B cell (primary cell): ENCODE measurements at regions not wholly inside any gene's neighbourhood (a gene's known extent, or its start where the extent isn't known, plus 50 kb on each side); places are given as distances from the start of the nearest gene placed in this dataset.

Experiments used
- ATAC-seq: fragments of 200-7000 bp; cut with Tn5 transposase; one replicate; pipeline ENCODE4 v1.10.0; 2021; ENCODE audit warnings: low read depth, mild to moderate bottlenecking, moderate number of reproducible peaks, moderate library complexity
- CTCF ChIA-PET: fragments of 350-600 bp; sonication (Branson Sonifier 250); formaldehyde crosslinking; loops from one replicate; lab custom pipeline; 2021; ENCODE audit warnings: antibody characterized with exemption, inconsistent platforms; lab: Charles Lee
- POLR2A ChIA-PET: fragments of 350-600 bp; sonication (Branson Sonifier 250); formaldehyde crosslinking; loops from one replicate; lab custom pipeline; 2021; ENCODE audit warnings: antibody characterized with exemption; lab: Charles Lee
- DNase-seq: peaks from one replicate; pipeline ENCODE4 v3.0.0; 2013
- H2AFZ ChIP-seq: 2 replicates; pipeline ENCODE4 v1.6.1; 2012; ENCODE audit warnings: mild to moderate bottlenecking, low read depth, low read length; ENCODE audit not compliant: insufficient read depth, poor library complexity, severe bottlenecking
- H3K27ac ChIP-seq, 2 donors: 1 replicate in 1 of 2; 2 replicates in 1 of 2; pipeline ENCODE4 v1.5.1; 2012 to 2013; ENCODE audit warnings: low read length in 2 of 2, mild to moderate bottlenecking in 2 of 2, moderate library complexity in 1 of 2
- H3K27me3 ChIP-seq, 4 experiments: fragments of 200-600 bp in 1 of 4; sonication (generic) in 1 of 4; replicated peaks in 1 of 4; 1 replicate in 2 of 4; 2 replicates in 2 of 4; pipeline versions ENCODE4 v1.6.1 to v1.7.0; 2013 to 2016; ENCODE audit warnings: low read length in 3 of 4, mild to moderate bottlenecking in 2 of 4, mixed read lengths in 1 of 4, moderate library complexity in 1 of 4; ENCODE audit not compliant: insufficient read depth in 4 of 4, control insufficient read depth in 3 of 4; ENCODE audit errors: control extremely low read depth in 1 of 4
- H3K36me3 ChIP-seq, 2 experiments: replicated peaks in 1 of 2; 1 replicate in 1 of 2; 2 replicates in 1 of 2; pipeline versions ENCODE4 v1.6.1 to v1.7.1; 2013; ENCODE audit warnings: low read length in 1 of 2; ENCODE audit not compliant: insufficient read depth in 2 of 2, control insufficient read depth in 1 of 2; ENCODE audit errors: control extremely low read depth in 1 of 2, extremely low read depth in 1 of 2
- H3K4me1 ChIP-seq, 2 donors: fragments of 200-600 bp in 1 of 2; sonication (generic) in 1 of 2; 1 replicate in 1 of 2; 2 replicates in 1 of 2; pipeline versions ENCODE4 v1.5.1 to v1.6.1; 2013 to 2017; ENCODE audit warnings: low read length in 2 of 2; ENCODE audit not compliant: control insufficient read depth in 2 of 2, insufficient read depth in 2 of 2
- H3K4me2 ChIP-seq: replicated peaks from 2 replicates; pipeline ENCODE3; 2012; ENCODE audit warnings: mild to moderate bottlenecking, low read depth, low read length; ENCODE audit not compliant: poor library complexity, severe bottlenecking
- H3K4me3 ChIP-seq, 5 experiments: fragments of 200-600 bp in 1 of 5; sonication (generic) in 1 of 5; 1 replicate in 3 of 5; 2 replicates in 2 of 5; pipeline versions ENCODE4 v1.5.1 to v1.7.0; 2011 to 2016; ENCODE audit warnings: low read length in 4 of 5, mild to moderate bottlenecking in 4 of 5, low read depth in 2 of 5, control low read depth in 1 of 5, moderate library complexity in 1 of 5; ENCODE audit not compliant: insufficient read depth in 1 of 5; ENCODE audit errors: control extremely low read depth in 1 of 5, extremely low read depth in 1 of 5
- H3K79me2 ChIP-seq: fragments of 200-600 bp; sonication (generic); one replicate; pipeline ENCODE4 v1.6.0; 2016; ENCODE audit warnings: low read length; ENCODE audit not compliant: control insufficient read depth, insufficient read depth
- H3K9ac ChIP-seq: fragments of 200-600 bp; sonication (generic); 2 replicates; pipeline ENCODE4 v1.6.1; 2017; ENCODE audit warnings: mild to moderate bottlenecking, low read length, moderate library complexity
- H3K9me3 ChIP-seq, 3 donors: one replicate each; pipeline versions ENCODE4 v1.6.1 to v1.7.1; 2013; ENCODE audit warnings: low read length in 2 of 3; ENCODE audit not compliant: control insufficient read depth in 2 of 3, insufficient read depth in 1 of 3; ENCODE audit errors: control extremely low read depth in 1 of 3
- H4K20me1 ChIP-seq: 2 replicates; pipeline ENCODE4 v1.6.0; 2012; ENCODE audit warnings: mild to moderate bottlenecking, low read length; ENCODE audit not compliant: insufficient read depth, control insufficient read depth, poor library complexity, severe bottlenecking
- H3K27ac Mint-ChIP-seq: one replicate; pipeline ENCODE4 v1.8.0; 2021; ENCODE audit warnings: mixed read lengths
- H3K27me3 Mint-ChIP-seq: one replicate; pipeline ENCODE4 v1.8.0; 2021; ENCODE audit warnings: mixed read lengths
- H3K4me1 Mint-ChIP-seq: one replicate; pipeline ENCODE4 v1.8.0; 2021; ENCODE audit warnings: mixed read lengths
- H3K4me3 Mint-ChIP-seq: one replicate; pipeline ENCODE4 v1.8.0; 2021; ENCODE audit warnings: mixed read lengths
- H3K9me3 Mint-ChIP-seq: one replicate; pipeline ENCODE4 v1.8.0; 2022; ENCODE audit warnings: mixed read lengths; ENCODE audit not compliant: insufficient read depth
- EZH2 ChIP-seq: IDR thresholded peaks from 2 replicates; pipeline ENCODE4 v1.6.1; 2012; ENCODE audit warnings: borderline replicate concordance, low read depth, mild to moderate bottlenecking, moderate library complexity, low read length; ENCODE audit not compliant: insufficient read depth, poor library complexity, severe bottlenecking
- WGBS: methylation state at CpG from one replicate; pipeline ENCODE4 v1.1.5; 2013; ENCODE audit warnings: missing lambda C conversion rate; ENCODE audit not compliant: insufficient coverage; 5-methylcytosine and 5-hydroxymethylcytosine counted together
- intact Hi-C: fragments of 100-400 bp; cut with micrococcal nuclease; formaldehyde crosslinking; loops from one replicate; pipeline ENCODE4 v1.10.0; 2022
- TF ChIP-seq, protein P1 (sequence below): fragments of 200-600 bp; IDR thresholded peaks from one replicate; pipeline ENCODE4 v1.8.0; 2022; ENCODE audit warnings: antibody characterized with exemption, mild to moderate bottlenecking

DNA sequence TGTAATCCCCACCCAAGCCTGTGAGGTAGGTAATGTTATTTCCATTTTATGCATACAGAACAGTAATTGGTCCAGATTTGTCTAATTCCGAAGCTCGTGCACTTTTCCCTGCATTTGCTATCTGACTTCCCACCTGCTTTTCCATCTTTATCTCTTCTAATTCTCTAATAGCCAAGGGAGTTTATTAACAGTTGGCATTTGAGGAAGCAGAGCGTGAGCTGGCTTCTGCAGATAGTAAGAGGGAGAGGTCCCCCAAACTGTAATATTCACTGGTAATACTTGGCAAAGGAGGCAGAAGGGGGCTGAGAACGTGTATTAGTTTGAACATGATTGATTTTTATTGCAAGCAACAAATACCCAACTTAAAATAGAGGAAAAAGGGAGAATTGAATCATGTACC lies 110.8 kb upstream of the SPON1 start:
- H3K4me1 Mint-ChIP-seq = peaks cover 4% of the 10 kb centered on the region
- TF ChIP-seq, protein P1, sequence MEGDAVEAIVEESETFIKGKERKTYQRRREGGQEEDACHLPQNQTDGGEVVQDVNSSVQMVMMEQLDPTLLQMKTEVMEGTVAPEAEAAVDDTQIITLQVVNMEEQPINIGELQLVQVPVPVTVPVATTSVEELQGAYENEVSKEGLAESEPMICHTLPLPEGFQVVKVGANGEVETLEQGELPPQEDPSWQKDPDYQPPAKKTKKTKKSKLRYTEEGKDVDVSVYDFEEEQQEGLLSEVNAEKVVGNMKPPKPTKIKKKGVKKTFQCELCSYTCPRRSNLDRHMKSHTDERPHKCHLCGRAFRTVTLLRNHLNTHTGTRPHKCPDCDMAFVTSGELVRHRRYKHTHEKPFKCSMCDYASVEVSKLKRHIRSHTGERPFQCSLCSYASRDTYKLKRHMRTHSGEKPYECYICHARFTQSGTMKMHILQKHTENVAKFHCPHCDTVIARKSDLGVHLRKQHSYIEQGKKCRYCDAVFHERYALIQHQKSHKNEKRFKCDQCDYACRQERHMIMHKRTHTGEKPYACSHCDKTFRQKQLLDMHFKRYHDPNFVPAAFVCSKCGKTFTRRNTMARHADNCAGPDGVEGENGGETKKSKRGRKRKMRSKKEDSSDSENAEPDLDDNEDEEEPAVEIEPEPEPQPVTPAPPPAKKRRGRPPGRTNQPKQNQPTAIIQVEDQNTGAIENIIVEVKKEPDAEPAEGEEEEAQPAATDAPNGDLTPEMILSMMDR = no peak
- no peak for TF ChIP-seq EZH2
- no peak overlapping the region for H3K4me3 Mint-ChIP-seq
- no peak overlapping the region for H3K27ac Mint-ChIP-seq
- Histone ChIP-seq H3K9ac (no peak overlapping the region), H3K36me3 (no peaks in the 10 kb centered on the region), H3K27me3 (peaks cover 0 to 3% (median 0%) of the 10 kb centered on the region in 4 experiments), H3K27ac (no peak overlapping the region), H4K20me1 (no peaks in the 10 kb centered on the region), H3K79me2 (no peaks in the 10 kb centered on the region), H3K4me3 (no peak overlapping the region), H3K4me2 (no peak overlapping the region), H3K4me1 (peaks cover 0 to 4% of the 10 kb centered on the region in 2 donors), H2AFZ (no peak overlapping the region), H3K9me3 (peaks cover 0 to 2% (median 0%) of the 10 kb centered on the region in 3 donors)
- no CpG with 5 or more reads among the region's 4 CpGs for WGBS
- no peaks in the 10 kb centered on the region for H3K9me3 Mint-ChIP-seq
- intact Hi-C loops = no loop called here
- no peak for ATAC-seq
- no peak for DNase-seq
- ChIA-PET POLR2A (no interaction called here), CTCF (no interaction called here)
- peaks cover 32% of the 10 kb centered on the region for H3K27me3 Mint-ChIP-seq

DNA sequence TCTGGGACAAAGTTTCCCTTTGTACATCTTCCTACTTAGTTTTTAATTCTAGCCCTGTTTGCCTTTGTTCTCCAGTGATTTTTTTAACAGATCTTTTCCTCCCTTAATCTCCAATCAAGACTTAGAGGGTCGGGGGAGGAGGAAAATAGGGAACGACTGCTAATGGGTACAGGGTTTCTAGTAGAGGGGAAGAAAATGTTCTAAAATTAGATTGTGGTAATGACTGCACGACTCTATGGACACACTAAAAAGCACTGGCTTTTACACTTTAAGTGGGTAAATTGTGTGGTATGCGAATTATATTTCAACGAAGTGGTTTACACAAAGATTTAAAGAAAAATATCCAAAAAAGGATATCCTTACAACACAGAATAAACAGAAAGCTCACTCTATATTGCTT lies 110.0 kb upstream of the SPON1 start:
- Histone ChIP-seq H2AFZ (no peak overlapping the region), H3K36me3 (no peaks in the 10 kb centered on the region), H3K4me1 (peaks cover 0 to 4% of the 10 kb centered on the region in 2 donors), H3K9ac (no peak overlapping the region), H3K27ac (no peak overlapping the region), H4K20me1 (no peaks in the 10 kb centered on the region), H3K4me3 (no peak overlapping the region), H3K27me3 (peaks cover 0 to 3% (median 0%) of the 10 kb centered on the region in 4 experiments), H3K9me3 (no peaks in the 10 kb centered on the region), H3K4me2 (no peak overlapping the region), H3K79me2 (no peaks in the 10 kb centered on the region)
- intact Hi-C loops = no loop called here
- 0% methylated on average over 1 of the region's 5 CpGs for WGBS
- H3K4me3 Mint-ChIP-seq = no peak overlapping the region
- ATAC-seq = no peak
- no peak for TF ChIP-seq EZH2
- TF ChIP-seq, protein P1 = no peak
- ChIA-PET POLR2A (no interaction called here), CTCF (no interaction called here)
- DNase-seq = no peak
- no peaks in the 10 kb centered on the region for H3K9me3 Mint-ChIP-seq
- H3K27me3 Mint-ChIP-seq = peaks cover 37% of the 10 kb centered on the region
- H3K4me1 Mint-ChIP-seq = peaks cover 4% of the 10 kb centered on the region
- H3K27ac Mint-ChIP-seq = no peak overlapping the region
